Neuronal stem cell (in vitro differentiated cells): ENCODE measurements at regions not wholly inside any gene's neighbourhood (a gene's known extent, or its start where the extent isn't known, plus 50 kb on each side); places are given as distances from the start of the nearest gene placed in this dataset.

Experiments used
- DNase-seq: peaks from one replicate; pipeline ENCODE4 v3.0.0-alpha.2; 2013; ENCODE audit warnings: low spot score
- H2AFZ ChIP-seq: one replicate; pipeline ENCODE4 v1.6.1; 2013; ENCODE audit warnings: mild to moderate bottlenecking, low read length, inconsistent platforms
- H2AK5ac ChIP-seq: 2 replicates; pipeline ENCODE4 v1.6.1; 2013; ENCODE audit warnings: low read depth, mild to moderate bottlenecking, inconsistent platforms, low read length, moderate library complexity, mixed read lengths
- H2BK120ac ChIP-seq: 2 replicates; pipeline ENCODE4 v1.6.1; 2013; ENCODE audit warnings: low read depth, mild to moderate bottlenecking, inconsistent platforms, low read length, moderate library complexity, mixed read lengths
- H2BK12ac ChIP-seq: one replicate; pipeline ENCODE4 v1.6.1; 2013; ENCODE audit warnings: low read length, inconsistent platforms
- H2BK15ac ChIP-seq: 2 replicates; pipeline ENCODE4 v1.6.1; 2013; ENCODE audit warnings: mild to moderate bottlenecking, low read length, inconsistent platforms, mixed read lengths
- H2BK5ac ChIP-seq: one replicate; pipeline ENCODE4 v1.6.1; 2013; ENCODE audit warnings: inconsistent platforms, mild to moderate bottlenecking, low read length, moderate library complexity
- H3K14ac ChIP-seq: one replicate; pipeline ENCODE4 v1.6.1; 2013; ENCODE audit warnings: low read length, inconsistent platforms
- H3K18ac ChIP-seq: 2 replicates; pipeline ENCODE4 v1.6.1; 2013; ENCODE audit warnings: low read length, inconsistent platforms
- H3K23ac ChIP-seq: 2 replicates; pipeline ENCODE4 v1.6.1; 2013; ENCODE audit warnings: low read depth, mild to moderate bottlenecking, mixed read lengths, low read length, inconsistent platforms; ENCODE audit not compliant: poor library complexity
- H3K27ac ChIP-seq: replicated peaks from 3 replicates; pipeline ENCODE4 v1.5.1; 2013; ENCODE audit warnings: low read length, inconsistent platforms
- H3K27me3 ChIP-seq, 3 experiments: 2 replicates each; pipeline ENCODE4 v1.6.1; 2013; ENCODE audit warnings: low read length in 3 of 3, mild to moderate bottlenecking in 2 of 3, inconsistent platforms in 1 of 3, low read depth in 1 of 3, mixed read lengths in 1 of 3, moderate library complexity in 1 of 3; ENCODE audit not compliant: control insufficient read depth in 3 of 3, insufficient read depth in 3 of 3
- H3K36me3 ChIP-seq, 2 donors: replicated peaks in 1 of 2; 2 replicates each; pipeline ENCODE4 v1.6.1; 2013; ENCODE audit warnings: low read length in 2 of 2; ENCODE audit not compliant: control insufficient read depth in 2 of 2, insufficient read depth in 2 of 2
- H3K4ac ChIP-seq: 2 replicates; pipeline ENCODE4 v1.6.1; 2013; ENCODE audit warnings: inconsistent platforms, mild to moderate bottlenecking, low read length, moderate library complexity
- H3K4me1 ChIP-seq, 2 donors: 1 replicate in 1 of 2; 2 replicates in 1 of 2; pipeline ENCODE4 v1.6.1; 2013; ENCODE audit warnings: low read length in 2 of 2, low read depth in 1 of 2; ENCODE audit not compliant: control insufficient read depth in 2 of 2, insufficient read depth in 1 of 2
- H3K4me2 ChIP-seq: one replicate; pipeline ENCODE4 v1.6.1; 2013; ENCODE audit warnings: mild to moderate bottlenecking, low read length, inconsistent platforms; ENCODE audit not compliant: insufficient read depth, poor library complexity, severe bottlenecking
- H3K4me3 ChIP-seq, 2 donors: 2 replicates each; pipeline ENCODE4 v1.5.1; 2013; ENCODE audit warnings: low read length in 2 of 2, mild to moderate bottlenecking in 2 of 2, inconsistent platforms in 1 of 2, moderate library complexity in 1 of 2
- H3K79me1 ChIP-seq: one replicate; pipeline ENCODE4 v1.6.1; 2013; ENCODE audit warnings: low read depth, mild to moderate bottlenecking, inconsistent platforms, low read length, moderate library complexity
- H3K9ac ChIP-seq: one replicate; pipeline ENCODE4 v1.6.1; 2013; ENCODE audit warnings: mild to moderate bottlenecking, low read depth, low read length, inconsistent platforms; ENCODE audit not compliant: poor library complexity
- H3K9me3 ChIP-seq, 2 donors: replicated peaks in 1 of 2; 2 replicates each; pipeline versions ENCODE3 to v1.6.1; 2013; ENCODE audit warnings: low read length in 2 of 2, mild to moderate bottlenecking in 2 of 2, inconsistent platforms in 1 of 2, low read depth in 1 of 2, mixed read lengths in 1 of 2, moderate library complexity in 1 of 2; ENCODE audit not compliant: control insufficient read depth in 2 of 2, insufficient read depth in 1 of 2
- H4K8ac ChIP-seq: one replicate; pipeline ENCODE4 v1.6.1; 2013; ENCODE audit warnings: low read depth, mild to moderate bottlenecking, inconsistent platforms, low read length, moderate library complexity
- H4K91ac ChIP-seq: one replicate; pipeline ENCODE4 v1.6.1; 2013; ENCODE audit warnings: low read length, low read depth, mild to moderate bottlenecking, inconsistent platforms; ENCODE audit not compliant: poor library complexity
- WGBS, 2 donors: extraction: QIAGEN DNeasy Blood & Tissue Kit; methylation state at CpG; one replicate each; pipeline ENCODE4 v1.1.7; 2013; ENCODE audit warnings: missing lambda C conversion rate in 2 of 2, mixed read lengths in 1 of 2; ENCODE audit not compliant: insufficient read length in 2 of 2, insufficient replicate concordance in 1 of 2; ENCODE audit errors: extremely low coverage in 2 of 2; 5-methylcytosine and 5-hydroxymethylcytosine counted together

DNA sequence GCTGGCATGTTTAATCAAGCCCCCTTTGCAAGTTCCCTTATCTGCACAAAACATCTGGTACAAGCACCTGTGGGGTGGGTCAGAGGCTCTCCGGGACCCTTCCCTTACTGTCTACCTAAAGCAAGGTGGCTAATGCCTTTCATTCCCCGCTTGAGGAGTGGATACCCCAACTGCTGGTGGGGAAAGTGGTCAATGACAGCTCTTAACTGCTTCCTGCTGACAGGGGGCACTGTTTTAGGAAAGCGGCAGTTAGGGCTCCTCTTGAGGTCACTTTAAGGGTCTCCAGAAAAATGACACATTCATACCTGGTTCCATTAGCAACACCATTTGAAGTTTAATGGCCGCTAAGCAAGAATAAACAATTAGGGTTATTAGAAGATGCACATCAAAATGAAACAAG lies 761.8 kb upstream of the PHF14 start:
- no peak overlapping the region for H2AK5ac ChIP-seq
- no peak overlapping the region for H3K4me2 ChIP-seq
- H3K79me1 ChIP-seq: no peaks in the 10 kb centered on the region
- peaks cover 0 to 4% of the 10 kb centered on the region in 2 donors for H3K9me3 ChIP-seq
- WGBS, 2 donors: no CpG with 5 or more reads among the region's 4 CpGs
- H3K9ac ChIP-seq: no peak overlapping the region
- no peaks in the 10 kb centered on the region for H3K36me3 ChIP-seq
- H2BK12ac ChIP-seq: no peak overlapping the region
- no peak overlapping the region for H4K91ac ChIP-seq
- no peak for DNase-seq
- H2BK15ac ChIP-seq: no peak overlapping the region
- no peak overlapping the region for H3K4me3 ChIP-seq
- no peak overlapping the region for H3K14ac ChIP-seq
- no peak overlapping the region for H2BK5ac ChIP-seq
- no peaks in the 10 kb centered on the region for H3K27me3 ChIP-seq
- H2AFZ ChIP-seq: no peak overlapping the region
- H2BK120ac ChIP-seq: no peak overlapping the region
- H3K27ac ChIP-seq: no peak overlapping the region
- no peaks in the 10 kb centered on the region for H3K4me1 ChIP-seq
- no peak overlapping the region for H3K18ac ChIP-seq
- H3K23ac ChIP-seq: no peak overlapping the region
- H3K4ac ChIP-seq: no peak overlapping the region
- no peak overlapping the region for H4K8ac ChIP-seq

DNA sequence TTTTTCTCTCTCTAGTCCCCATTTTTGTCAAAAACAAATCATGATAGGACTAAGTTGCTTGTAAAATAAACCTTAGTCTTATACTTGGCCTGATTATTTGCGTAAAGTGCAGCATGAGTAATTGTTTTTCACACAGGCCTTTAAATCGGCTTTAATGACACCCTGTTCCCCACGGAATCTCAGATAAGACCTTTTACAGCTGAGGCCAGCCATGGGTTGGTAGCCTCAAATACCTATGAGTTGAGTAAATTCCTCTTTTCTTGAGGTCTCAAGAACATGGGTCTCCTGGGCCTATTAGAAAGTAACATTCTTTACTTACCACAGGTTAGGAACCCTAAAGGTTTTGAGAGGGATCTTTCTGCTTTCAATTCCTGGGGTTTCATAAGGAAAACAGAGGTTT lies 761.0 kb upstream of the PHF14 start:
- H3K27ac ChIP-seq: no peak overlapping the region
- peaks cover 0 to 4% of the 10 kb centered on the region in 2 donors for H3K9me3 ChIP-seq
- H2AK5ac ChIP-seq: no peak overlapping the region
- H4K91ac ChIP-seq: no peak overlapping the region
- H3K79me1 ChIP-seq: no peaks in the 10 kb centered on the region
- H3K23ac ChIP-seq: no peak overlapping the region
- no peak overlapping the region for H2BK5ac ChIP-seq
- no peaks in the 10 kb centered on the region for H3K4me1 ChIP-seq
- H3K27me3 ChIP-seq: no peaks in the 10 kb centered on the region
- H3K18ac ChIP-seq: no peak overlapping the region
- H2BK15ac ChIP-seq: no peak overlapping the region
- no peak overlapping the region for H2BK12ac ChIP-seq
- no peak overlapping the region for H3K9ac ChIP-seq
- H3K36me3 ChIP-seq: no peaks in the 10 kb centered on the region
- WGBS, 2 donors: no CpG with 5 or more reads among the region's 3 CpGs
- H3K4me2 ChIP-seq: no peak overlapping the region
- no peak overlapping the region for H4K8ac ChIP-seq
- no peak overlapping the region for H2AFZ ChIP-seq
- H2BK120ac ChIP-seq: no peak overlapping the region
- no peak overlapping the region for H3K14ac ChIP-seq
- DNase-seq: no peak
- no peak overlapping the region for H3K4ac ChIP-seq
- no peak overlapping the region for H3K4me3 ChIP-seq

DNA sequence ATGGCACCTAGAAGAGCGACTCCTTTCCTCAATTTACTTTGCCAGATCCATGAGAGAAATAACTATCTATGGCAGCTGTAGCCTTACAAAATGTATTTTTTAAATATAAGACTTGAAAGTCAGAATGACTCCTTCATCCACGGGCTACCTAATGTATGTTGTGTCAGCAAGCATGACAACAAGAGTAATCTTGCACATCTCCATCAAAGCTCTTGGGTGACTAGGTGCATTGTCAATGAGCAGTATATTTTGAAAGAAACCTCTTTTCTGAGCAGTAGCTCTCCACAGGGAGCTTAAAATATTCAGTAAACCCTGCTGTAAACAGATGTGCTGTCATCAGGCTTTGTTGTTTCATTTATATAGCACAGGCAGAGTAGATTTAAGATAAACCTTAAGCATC lies 757.2 kb upstream of the PHF14 start:
- H2BK120ac ChIP-seq: no peak overlapping the region
- H2AK5ac ChIP-seq: no peak overlapping the region
- no peak for DNase-seq
- no peak overlapping the region for H3K4me3 ChIP-seq
- H3K9me3 ChIP-seq: peaks cover 0 to 4% of the 10 kb centered on the region in 2 donors
- H4K91ac ChIP-seq: no peak overlapping the region
- H2AFZ ChIP-seq: no peak overlapping the region
- H2BK5ac ChIP-seq: no peak overlapping the region
- no peak overlapping the region for H2BK12ac ChIP-seq
- H3K14ac ChIP-seq: no peak overlapping the region
- no peaks in the 10 kb centered on the region for H3K27me3 ChIP-seq
- no peaks in the 10 kb centered on the region for H3K36me3 ChIP-seq
- no peak overlapping the region for H4K8ac ChIP-seq
- H3K4me1 ChIP-seq: no peaks in the 10 kb centered on the region
- WGBS, 2 donors: no CpG with 5 or more reads among the region's 2 CpGs
- no peak overlapping the region for H3K23ac ChIP-seq
- H3K27ac ChIP-seq: no peak overlapping the region
- no peak overlapping the region for H3K18ac ChIP-seq
- no peak overlapping the region for H3K9ac ChIP-seq
- no peak overlapping the region for H3K4ac ChIP-seq
- H3K79me1 ChIP-seq: no peaks in the 10 kb centered on the region
- H3K4me2 ChIP-seq: no peak overlapping the region
- no peak overlapping the region for H2BK15ac ChIP-seq

DNA sequence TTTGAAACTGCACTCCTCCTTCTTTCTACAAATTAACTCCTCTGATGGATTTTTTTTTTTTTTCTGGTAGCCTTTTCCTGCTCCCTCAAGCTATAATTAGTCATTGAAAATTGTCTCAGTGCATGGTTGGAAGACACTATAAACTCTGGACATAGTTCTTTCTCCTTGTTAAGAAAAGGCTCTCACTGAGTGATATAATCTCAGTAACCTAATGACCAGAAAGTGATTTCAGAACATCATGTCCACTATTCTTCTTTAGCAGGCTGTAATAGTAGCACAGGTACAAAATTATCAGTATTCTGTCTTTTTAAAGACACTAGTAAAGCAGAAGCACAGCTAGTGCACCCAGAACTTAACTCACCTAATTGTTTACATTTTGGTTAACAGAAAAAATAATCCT lies 752.6 kb upstream of the PHF14 start:
- H2BK12ac ChIP-seq: no peak overlapping the region
- H3K4me1 ChIP-seq: peaks cover 0 to 6% of the 10 kb centered on the region in 2 donors
- H3K4me3 ChIP-seq: no peak overlapping the region
- no peak overlapping the region for H3K23ac ChIP-seq
- H4K8ac ChIP-seq: no peak overlapping the region
- no peak overlapping the region for H3K4me2 ChIP-seq
- H2AK5ac ChIP-seq: no peak overlapping the region
- H2AFZ ChIP-seq: no peak overlapping the region
- no peak overlapping the region for H3K4ac ChIP-seq
- H3K9me3 ChIP-seq: no peaks in the 10 kb centered on the region
- H3K27ac ChIP-seq: no peak overlapping the region
- H2BK15ac ChIP-seq: no peak overlapping the region
- no peak overlapping the region for H3K14ac ChIP-seq
- H3K27me3 ChIP-seq: no peaks in the 10 kb centered on the region
- H3K9ac ChIP-seq: no peak overlapping the region
- H2BK120ac ChIP-seq: no peak overlapping the region
- H3K18ac ChIP-seq: no peak overlapping the region
- no peaks in the 10 kb centered on the region for H3K36me3 ChIP-seq
- H3K79me1 ChIP-seq: no peaks in the 10 kb centered on the region
- H2BK5ac ChIP-seq: no peak overlapping the region
- DNase-seq: no peak
- H4K91ac ChIP-seq: no peak overlapping the region
